ENCODE measurements at regions not wholly inside any gene's neighbourhood (a gene's known extent, or its start where the extent isn't known, plus 50 kb on each side); places are given as distances from the start of the nearest gene placed in this dataset.

GRCh38 chr5:74300808-74301389 lies 339.6 kb downstream of the ENC1 start:
- DNase-seq (ENCODE audit: low read depth in 3 of 3, low spot score in 2 of 3), result no peak

DNA sequence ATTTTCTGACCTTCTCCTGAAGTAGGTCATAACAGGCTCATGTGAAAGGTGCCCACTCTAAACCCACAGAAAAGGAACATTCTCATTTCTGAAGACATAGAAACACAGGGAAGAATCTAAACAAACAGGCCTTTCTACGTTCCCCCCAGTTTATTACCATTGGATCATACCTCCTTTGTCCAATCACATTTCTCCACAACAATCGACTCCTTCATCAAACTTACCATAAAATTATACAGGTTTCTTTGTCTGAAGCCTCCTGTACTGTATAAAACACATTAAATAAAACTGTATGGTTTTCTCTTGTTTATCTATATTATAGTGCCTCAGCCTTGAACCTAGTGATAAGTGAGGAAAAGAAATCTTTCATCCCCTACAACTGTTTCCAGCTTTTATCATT lies 340.7 kb downstream of the ENC1 start:
- no peak for DNase-seq (ENCODE audit: low read depth in 3 of 3, low spot score in 2 of 3)

- no peak for DNase-seq (ENCODE audit: low read depth in 3 of 3, low spot score in 2 of 3)
These were observed 343.7 kb downstream of the ENC1 start for GRCh38 chr5:74296685-74297408.

- no peak for DNase-seq (ENCODE audit: low read depth in 3 of 3, low spot score in 2 of 3)
These were observed 344.9 kb downstream of the ENC1 start for GRCh38 chr5:74295676-74296075.

DNA sequence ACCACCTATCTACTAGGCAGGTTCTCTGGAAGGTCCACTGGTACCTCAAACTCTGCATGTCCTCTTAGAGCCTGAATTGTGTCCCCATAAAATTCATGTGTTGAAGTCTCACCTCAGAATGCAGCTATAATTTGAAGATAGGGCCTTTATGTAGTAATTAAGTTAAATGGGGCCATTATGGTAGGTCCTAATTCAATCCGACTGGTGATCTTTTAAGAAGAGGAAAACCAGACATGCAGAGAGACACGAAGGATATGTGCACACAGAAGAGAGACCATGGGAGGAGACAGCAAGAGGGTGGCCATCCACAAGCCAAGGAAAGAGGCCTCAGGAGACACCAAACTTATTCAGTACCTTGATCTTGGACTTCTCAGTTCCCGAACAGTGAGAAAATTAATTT lies 345.4 kb downstream of the ENC1 start:
- DNase-seq (ENCODE audit: low read depth in 3 of 3, low spot score in 2 of 3), result no peak

GRCh38 chr5:74294231-74294705 lies 346.3 kb downstream of the ENC1 start:
- DNase-seq (ENCODE audit: low read depth in 3 of 3, low spot score in 2 of 3), result no peak

DNA sequence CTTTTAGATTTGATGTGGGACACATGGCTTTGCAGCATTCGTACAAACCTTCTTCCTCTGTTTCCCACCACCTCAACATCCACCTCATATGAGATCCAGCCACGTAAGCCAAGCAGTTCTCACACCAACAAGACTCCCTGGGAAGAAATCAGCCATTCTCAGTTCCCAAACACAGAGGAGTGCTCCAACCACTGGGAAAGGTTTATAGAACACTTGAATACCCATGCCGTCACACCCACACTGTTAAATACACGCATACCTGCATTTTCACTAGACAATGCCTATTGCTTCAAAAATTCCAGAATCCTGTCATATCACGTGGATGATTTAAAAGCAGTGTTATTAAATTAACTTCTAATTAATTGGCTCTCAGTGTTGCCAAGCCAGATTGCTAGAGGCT lies 347.3 kb downstream of the ENC1 start:
- DNase-seq (ENCODE audit: low read depth in 3 of 3, low spot score in 2 of 3), result no peak

DNA sequence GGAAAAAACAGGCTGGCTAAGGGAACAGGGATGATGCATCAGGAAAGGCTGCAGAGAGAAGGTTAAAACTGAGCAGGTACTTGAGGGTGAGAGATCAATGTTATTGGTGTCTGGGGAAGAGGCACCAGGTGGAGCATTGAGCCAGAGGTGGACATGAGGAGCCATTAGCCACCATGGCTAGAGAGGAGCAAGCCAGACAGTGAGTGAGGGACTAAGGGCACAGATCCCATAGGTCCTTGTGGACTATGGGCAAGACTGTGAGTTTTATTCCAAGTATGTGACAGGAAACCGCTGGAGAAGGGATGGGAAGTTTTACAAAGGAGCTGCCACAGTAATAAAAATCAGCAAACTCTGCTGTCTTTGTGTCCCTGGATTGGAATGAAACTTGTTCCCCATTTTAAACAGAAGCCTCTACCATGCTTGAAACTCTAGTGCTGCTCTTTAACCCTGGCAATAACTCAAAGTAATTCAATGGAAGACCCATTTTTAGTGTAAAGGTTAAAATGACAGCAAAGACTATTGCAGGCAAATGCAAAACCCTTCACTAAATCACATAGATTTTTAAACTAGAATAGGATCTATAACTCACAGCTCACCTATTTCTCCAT lies 349.8 kb downstream of the ENC1 start:
- no peak for DNase-seq (ENCODE audit: low read depth in 3 of 3, low spot score in 2 of 3)

GRCh38 chr5:74289691-74290090 lies 350.8 kb downstream of the ENC1 start:
- no peak for DNase-seq (ENCODE audit: low read depth in 3 of 3, low spot score in 2 of 3)

- DNase-seq (ENCODE audit: low read depth in 3 of 3, low spot score in 2 of 3), result no peak
These were observed 351.3 kb downstream of the ENC1 start for GRCh38 chr5:74289238-74289637.

GRCh38 chr5:74288448-74289108 lies 351.9 kb downstream of the ENC1 start:
- DNase-seq (ENCODE audit: low read depth in 3 of 3, low spot score in 2 of 3), result no peak

DNA sequence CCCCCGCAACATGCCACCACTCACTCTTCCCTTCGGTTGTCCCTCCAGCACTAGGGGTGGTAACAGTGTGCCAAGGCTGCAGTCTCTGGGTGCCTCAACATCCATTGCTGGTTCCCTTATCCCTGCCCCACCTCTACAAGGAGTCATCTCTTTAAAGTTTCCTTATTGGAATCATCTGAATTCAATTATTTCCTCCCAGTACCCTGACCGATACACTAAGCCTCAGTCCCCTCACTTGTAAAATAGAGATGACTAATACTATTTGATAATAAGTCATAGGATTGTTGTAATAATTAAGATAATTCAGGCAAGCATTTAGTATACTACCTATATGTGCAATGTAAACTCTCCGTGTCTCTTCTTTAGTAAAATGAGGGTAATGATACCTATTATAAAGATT lies 352.5 kb downstream of the ENC1 start:
- DNase-seq (ENCODE audit: low read depth in 3 of 3, low spot score in 2 of 3), result no peak

GRCh38 chr5:74286734-74287695 lies 353.5 kb downstream of the ENC1 start:
- no peak for DNase-seq (ENCODE audit: low read depth in 3 of 3, low spot score in 2 of 3)

- DNase-seq (ENCODE audit: low read depth in 3 of 3, low spot score in 2 of 3), result no peak
These were observed 354.8 kb downstream of the ENC1 start for GRCh38 chr5:74285675-74286280.

DNA sequence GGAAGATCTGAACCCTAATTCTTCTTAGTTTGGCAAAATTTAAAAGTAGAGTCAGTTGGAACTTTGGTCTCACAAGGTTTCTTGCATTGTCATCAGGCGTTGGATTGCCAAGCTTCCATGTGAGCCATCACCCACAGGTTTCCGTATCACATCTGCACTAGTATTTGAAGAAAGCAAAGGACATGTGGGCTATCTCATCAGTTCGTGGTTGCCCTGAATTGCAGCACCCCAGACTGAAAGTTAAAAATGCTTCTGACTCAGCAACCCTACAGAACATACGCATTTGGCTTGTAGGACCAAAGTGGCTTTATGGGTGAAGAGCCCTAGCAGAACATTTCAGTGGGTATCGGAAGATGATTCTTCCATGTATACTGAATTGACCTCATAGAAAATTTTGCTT lies 358.0 kb downstream of the ENC1 start:
- no peak for DNase-seq (ENCODE audit: low read depth in 3 of 3, low spot score in 2 of 3)

DNA sequence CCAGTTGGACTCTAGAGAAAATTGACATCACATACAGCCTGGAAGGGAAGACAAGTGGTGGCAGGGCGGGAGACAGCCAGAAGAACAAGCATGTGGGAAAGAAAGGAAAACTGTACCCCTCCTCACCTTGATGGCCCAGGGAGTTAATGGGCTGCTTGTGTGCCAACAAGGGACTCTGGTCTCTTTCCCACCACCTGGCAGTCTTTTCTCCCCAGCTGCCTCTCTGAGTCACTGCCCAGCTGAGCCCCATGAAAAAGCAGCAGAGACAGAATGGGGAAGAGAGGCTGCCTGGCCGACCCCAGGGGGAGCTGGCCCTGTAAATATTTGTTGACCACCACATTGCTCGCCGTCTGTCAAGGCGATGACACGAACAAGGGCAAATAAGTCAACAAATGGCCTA lies 359.4 kb downstream of the ENC1 start:
- DNase-seq (ENCODE audit: low read depth in 3 of 3, low spot score in 2 of 3), result no peak

DNA sequence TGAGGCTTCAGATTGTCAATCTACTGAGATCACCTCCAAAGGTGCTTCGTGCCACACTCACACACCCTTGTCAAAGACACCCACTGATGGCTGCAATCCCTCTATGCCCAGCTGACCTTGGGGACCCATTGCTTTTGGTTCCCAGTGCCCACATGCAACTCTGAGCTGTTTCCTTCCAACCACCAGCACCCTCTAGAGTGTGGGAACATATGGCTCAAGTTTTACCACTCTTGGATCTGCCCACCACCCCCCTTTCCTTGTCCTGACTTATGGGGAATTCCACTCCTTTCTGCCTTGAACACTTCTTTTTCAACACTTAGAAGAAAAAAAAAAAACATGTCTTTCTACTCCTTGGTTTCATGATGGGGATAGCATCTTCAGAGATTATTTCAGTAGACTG lies 360.2 kb downstream of the ENC1 start:
- no peak for DNase-seq (ENCODE audit: low read depth in 3 of 3, low spot score in 2 of 3)

DNA sequence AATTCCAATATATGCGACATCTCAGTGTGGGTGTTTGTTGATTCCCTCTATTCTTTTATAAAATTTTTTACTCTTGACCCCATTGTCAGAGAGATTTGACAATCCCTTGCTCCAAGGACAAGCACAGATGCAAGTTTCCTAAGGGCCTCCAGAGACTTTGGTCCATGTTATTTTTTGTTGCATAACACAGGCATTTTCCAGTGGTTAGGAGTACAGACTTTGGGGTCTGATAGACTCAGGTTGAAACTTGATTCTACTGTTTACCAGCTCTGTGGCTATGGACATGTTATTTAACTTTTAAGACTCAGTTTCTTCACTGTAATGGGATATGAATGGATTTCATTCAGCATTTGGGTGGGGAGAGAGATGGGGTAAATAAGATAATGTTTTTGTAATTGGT lies 361.3 kb downstream of the ENC1 start:
- DNase-seq (ENCODE audit: low read depth in 3 of 3, low spot score in 2 of 3), result no peak

DNA sequence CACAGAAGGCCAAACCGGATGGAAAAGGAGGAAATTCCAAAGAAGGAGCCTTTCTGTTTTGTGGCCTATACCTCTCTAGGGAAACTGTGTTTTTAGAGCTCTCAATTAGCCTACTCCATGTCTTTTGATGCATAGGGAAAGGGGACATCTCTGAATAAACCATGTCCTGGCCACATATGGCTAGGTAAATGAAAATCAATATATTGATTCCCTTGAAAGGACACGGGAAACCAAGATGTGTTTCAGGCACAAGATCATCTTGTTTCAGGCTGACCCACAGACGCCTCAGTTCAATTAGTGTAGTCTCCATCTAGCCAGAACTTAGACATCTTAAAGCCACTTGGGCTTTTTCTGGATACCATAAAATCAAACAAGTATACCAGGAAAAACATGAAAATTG lies 363.1 kb downstream of the ENC1 start:
- no peak for DNase-seq (ENCODE audit: low read depth in 3 of 3, low spot score in 2 of 3)

Measured in right renal cortex interstitium (tissue), 3 donors.